ENCODE measurements at regions not wholly inside any gene's neighbourhood (a gene's known extent, or its start where the extent isn't known, plus 50 kb on each side); places are given as distances from the start of the nearest gene placed in this dataset.

GRCh38 chr4:96703265-96703664, 863.4 kb downstream of the PDHA2 start:
- DNase-seq: no peak

GRCh38 chr4:96708766-96709165, 868.9 kb downstream of the PDHA2 start:
- DNase-seq: no peak

GRCh38 chr4:96713271-96713850, 873.5 kb downstream of the PDHA2 start:
- DNase-seq: no peak

GRCh38 chr4:96729641-96730040, 889.7 kb downstream of the PDHA2 start:
- DNase-seq: no peak

- no peak for DNase-seq
Measured at GRCh38 chr4:96730432-96730831, 890.5 kb downstream of the PDHA2 start.

- DNase-seq: no peak
Measured at GRCh38 chr4:96736352-96736889, 896.5 kb downstream of the PDHA2 start.

GRCh38 chr4:96739101-96739500, 899.2 kb downstream of the PDHA2 start:
- DNase-seq: no peak

GRCh38 chr4:96742332-96743014, 902.6 kb downstream of the PDHA2 start:
- no peak for DNase-seq

GRCh38 chr4:96744676-96745075, 904.8 kb downstream of the PDHA2 start:
- no peak for DNase-seq

- no peak for DNase-seq
Measured at GRCh38 chr4:96753216-96753615, 913.3 kb downstream of the PDHA2 start.

GRCh38 chr4:96755569-96756484, 915.9 kb downstream of the PDHA2 start:
- no peak for DNase-seq

- DNase-seq: no peak
Measured at GRCh38 chr4:96756584-96756983, 916.7 kb downstream of the PDHA2 start.

GRCh38 chr4:96763546-96763945, 923.7 kb downstream of the PDHA2 start:
- no peak for DNase-seq

- DNase-seq: no peak
Measured at GRCh38 chr4:96766359-96766758, 926.5 kb downstream of the PDHA2 start.

- no peak for DNase-seq
Measured at GRCh38 chr4:96767815-96768480, 928.1 kb downstream of the PDHA2 start.

- no peak for DNase-seq
Measured at GRCh38 chr4:96775501-96775900, 935.6 kb downstream of the PDHA2 start.

GRCh38 chr4:96776920-96777527, 937.1 kb downstream of the PDHA2 start:
- DNase-seq: no peak

- DNase-seq: no peak
Measured at GRCh38 chr4:96784336-96784735, 944.4 kb downstream of the PDHA2 start.

- DNase-seq: no peak
Measured at GRCh38 chr4:96786306-96786705, 946.4 kb downstream of the PDHA2 start.

GRCh38 chr4:96787766-96788165, 947.9 kb downstream of the PDHA2 start:
- DNase-seq: no peak

GRCh38 chr4:96809563-96809962, 969.7 kb downstream of the PDHA2 start:
- no peak for DNase-seq

GRCh38 chr4:96827086-96827485, 987.2 kb downstream of the PDHA2 start:
- DNase-seq: no peak

- no peak for DNase-seq
Measured at GRCh38 chr4:96833831-96834230, 993.9 kb downstream of the PDHA2 start.

Data from activated CD4-positive, alpha-beta T cell treated with anti-CD3 and anti-CD28 coated beads, Interleukin-2, amount 50 U/mL, for 48 hours (primary cell).